K562 (cell line): ENCODE measurements at regions not wholly inside any gene's neighbourhood (a gene's known extent, or its start where the extent isn't known, plus 50 kb on each side); places are given as distances from the start of the nearest gene placed in this dataset.

ENCODE experiments used
- BRF2 ChIP-seq: IDR thresholded peaks from 3 replicates; pipeline ENCODE4 v1.6.1; 2011; ENCODE audit warnings: borderline replicate concordance, mild to moderate bottlenecking; ENCODE audit not compliant: insufficient read length, insufficient read depth
- CBX3 ChIP-seq, 2 experiments: IDR thresholded peaks; 1 replicate in 1 of 2; 2 replicates in 1 of 2; pipeline ENCODE4 v1.6.1; 2012; ENCODE audit warnings: inconsistent platforms in 2 of 2, low read length in 2 of 2, borderline replicate concordance in 1 of 2, control low read depth in 1 of 2
- CTCF ChIP-seq, 3 experiments: IDR thresholded peaks in 2 of 3; conservative IDR thresholded peaks in 1 of 3; 2 replicates each; pipeline ENCODE4 v1.5.1; 2011 to 2012; ENCODE audit warnings: low read length in 3 of 3, mild to moderate bottlenecking in 3 of 3, control low read depth in 2 of 3, improper control_type of control experiment in 1 of 3, inconsistent platforms in 1 of 3, low read depth in 1 of 3, mixed read lengths in 1 of 3, moderate library complexity in 1 of 3; ENCODE audit not compliant: insufficient read depth in 2 of 3
- ERF ChIP-seq: fragments of 450-650 bp; formaldehyde crosslinking; IDR thresholded peaks from 2 replicates; pipeline ENCODE4 v1.4.0; 2020; ENCODE audit warnings: mild to moderate bottlenecking, mixed read lengths
- ESRRB ChIP-seq: fragments of 250-450 bp; sonication (Bioruptor Pico); IDR thresholded peaks from 2 replicates; pipeline ENCODE4 v1.5.0; 2020; ENCODE audit warnings: mild to moderate bottlenecking, moderate library complexity, borderline replicate concordance
- FOSL1 ChIP-seq: fragments of 200-800 bp; sonication (Bioruptor generic); conservative IDR thresholded peaks from 2 replicates; pipeline ENCODE4 v1.6.1; 2016; ENCODE audit warnings: missing genetic modification characterization, missing compliant biosample characterization
- FOXM1 ChIP-seq, 2 experiments: fragments of 450-650 bp in 1 of 2; sonication (generic) in 1 of 2; formaldehyde crosslinking in 1 of 2; IDR thresholded peaks; 2 replicates each; pipeline versions ENCODE4 v1.6.1 to v1.9.0; 2017 to 2022; ENCODE audit warnings: low read depth in 2 of 2, mild to moderate bottlenecking in 2 of 2, missing genetic modification reagents in 1 of 2, moderate library complexity in 1 of 2
- NFYB ChIP-seq: IDR thresholded peaks from 2 replicates; pipeline ENCODE4 v1.6.1; 2011; ENCODE audit warnings: mild to moderate bottlenecking, moderate library complexity; ENCODE audit not compliant: insufficient read length; ENCODE audit errors: extremely low read depth
- RCOR1 ChIP-seq, 2 experiments: IDR thresholded peaks; 2 replicates each; pipeline ENCODE4 v1.6.1; 2012; ENCODE audit warnings: low read depth in 2 of 2, low read length in 2 of 2, borderline replicate concordance in 1 of 2, improper control_type of control experiment in 1 of 2
- YY1 ChIP-seq, 3 experiments: IDR thresholded peaks; 2 replicates each; pipeline ENCODE4 v1.6.1; 2011; ENCODE audit warnings: low read length in 2 of 3, mild to moderate bottlenecking in 2 of 3, moderate library complexity in 2 of 3, borderline replicate concordance in 1 of 3, control low read depth in 1 of 3, low read depth in 1 of 3; ENCODE audit not compliant: insufficient read depth in 3 of 3, insufficient replicate concordance in 2 of 3, control insufficient read depth in 1 of 3, insufficient read length in 1 of 3; ENCODE audit errors: extremely low read depth in 1 of 3
- ZNF830 ChIP-seq: fragments of 250-450 bp; sonication (Bioruptor Pico); IDR thresholded peaks from 2 replicates; pipeline ENCODE4 v1.5.0; 2021; ENCODE audit warnings: mild to moderate bottlenecking

- TF ChIP-seq BRF2, result no peak
- TF ChIP-seq FOXM1 (IDR thresholded peaks at IDR 0.05; ENCODE audit: low read depth), result no peak
- TF ChIP-seq FOXM1 (CRISPR knock-in tag; IDR thresholded peaks at IDR 0.05; ENCODE audit: low read depth), result no peak
- no peak for TF ChIP-seq CBX3 (IDR thresholded peaks at IDR 0.05; ENCODE audit: borderline replicate concordance in 1 of 2, low read length in 2 of 2)
- no peak for TF ChIP-seq YY1 (IDR thresholded peaks at IDR 0.05; ENCODE audit: borderline replicate concordance in 1 of 3, control insufficient read depth in 1 of 3, extremely low read depth in 1 of 3, insufficient read depth in 3 of 3, insufficient read length in 1 of 3, insufficient replicate concordance in 2 of 3, low read depth in 1 of 3, low read length in 2 of 3)
- TF ChIP-seq CTCF (IDR thresholded peaks at IDR 0.05 in 2 of 3, conservative IDR thresholded peaks at IDR 0.05 in 1 of 3; ENCODE audit: insufficient read depth in 2 of 3, low read depth in 1 of 3, low read length in 3 of 3), result no peak
- no peak for TF ChIP-seq RCOR1 (IDR thresholded peaks at IDR 0.05; ENCODE audit: borderline replicate concordance in 1 of 2, low read depth in 2 of 2, low read length in 2 of 2)
- no peak for TF ChIP-seq FOSL1 (tag)
- no peak for TF ChIP-seq ERF (CRISPR knock-in tag)
- no peak for TF ChIP-seq NFYB
- TF ChIP-seq ESRRB (CRISPR knock-in tag), result no peak
- no peak for TF ChIP-seq ZNF830
Measured at GRCh38 chr20:10784554-10785183, 110.9 kb upstream of the JAG1 start.
